HG02571 (cell line): ENCODE measurements at regions not wholly inside any gene's neighbourhood (a gene's known extent, or its start where the extent isn't known, plus 50 kb on each side); places are given as distances from the start of the nearest gene placed in this dataset.

Source experiments
- ATAC-seq: cut with Tn5 transposase; IDR thresholded peaks from one replicate; pipeline ENCODE4 v1.9.1; 2021; ENCODE audit warnings: mild to moderate bottlenecking, moderate library complexity; ENCODE audit not compliant: unreplicated experiment

DNA sequence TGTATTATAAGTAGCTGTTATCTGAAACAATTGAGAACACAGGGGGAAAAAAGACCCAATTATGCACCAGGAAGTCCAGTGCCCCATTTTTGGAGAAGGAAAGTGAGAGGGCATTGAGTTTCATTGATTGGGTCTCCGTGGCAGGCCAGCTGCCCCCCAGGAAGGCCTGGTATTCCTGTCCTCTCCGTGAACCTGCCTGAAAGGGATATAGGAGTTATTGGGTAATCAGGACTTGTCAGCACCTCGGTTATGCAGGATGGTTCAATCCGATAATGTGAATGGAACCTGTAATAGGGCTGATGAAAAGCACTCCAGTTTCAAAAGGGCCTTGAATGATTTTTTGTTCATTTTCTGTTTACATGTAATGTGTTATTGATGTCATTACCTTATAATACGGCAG lies 122.0 kb upstream of the RARB start:
- ATAC-seq = no peak

DNA sequence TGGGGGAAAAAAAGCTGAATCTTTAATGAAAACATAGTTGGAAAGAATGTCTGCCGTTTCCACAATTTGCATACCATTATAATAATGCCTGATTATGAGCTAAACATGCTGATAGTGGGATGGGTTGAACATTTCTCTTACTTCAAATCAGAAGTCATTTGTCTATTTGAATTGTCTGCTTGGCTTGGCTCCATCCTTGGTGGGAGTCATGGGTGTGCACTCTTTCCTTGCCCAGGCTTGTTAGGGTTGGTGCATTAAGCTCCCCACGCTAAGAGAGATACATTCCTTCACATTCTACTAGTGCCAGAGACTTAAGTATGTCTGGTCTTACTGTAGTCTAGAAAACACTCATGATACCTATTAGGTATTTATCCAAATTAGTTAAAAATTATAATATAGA lies 121.4 kb upstream of the RARB start:
- ATAC-seq = no peak

DNA sequence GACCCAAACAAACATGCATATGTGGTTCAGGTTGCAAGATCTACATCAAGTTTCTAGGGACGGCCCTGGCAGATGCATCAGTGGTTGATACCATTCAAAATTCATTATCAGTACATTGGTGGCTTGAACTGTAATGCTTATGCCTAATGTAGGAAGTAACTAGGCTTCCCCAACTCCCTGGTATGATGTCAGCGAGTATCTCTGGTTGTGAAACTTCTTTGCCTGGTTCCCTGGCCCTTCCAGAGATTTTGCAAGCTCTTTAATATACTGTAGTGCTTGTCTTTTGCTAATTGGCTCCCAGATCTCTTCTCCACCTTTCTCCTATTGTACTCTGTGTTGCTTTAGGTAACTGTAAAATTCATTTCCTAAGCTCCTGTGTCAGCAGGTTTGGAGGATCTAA lies 114.8 kb upstream of the RARB start:
- ATAC-seq = no peak

DNA sequence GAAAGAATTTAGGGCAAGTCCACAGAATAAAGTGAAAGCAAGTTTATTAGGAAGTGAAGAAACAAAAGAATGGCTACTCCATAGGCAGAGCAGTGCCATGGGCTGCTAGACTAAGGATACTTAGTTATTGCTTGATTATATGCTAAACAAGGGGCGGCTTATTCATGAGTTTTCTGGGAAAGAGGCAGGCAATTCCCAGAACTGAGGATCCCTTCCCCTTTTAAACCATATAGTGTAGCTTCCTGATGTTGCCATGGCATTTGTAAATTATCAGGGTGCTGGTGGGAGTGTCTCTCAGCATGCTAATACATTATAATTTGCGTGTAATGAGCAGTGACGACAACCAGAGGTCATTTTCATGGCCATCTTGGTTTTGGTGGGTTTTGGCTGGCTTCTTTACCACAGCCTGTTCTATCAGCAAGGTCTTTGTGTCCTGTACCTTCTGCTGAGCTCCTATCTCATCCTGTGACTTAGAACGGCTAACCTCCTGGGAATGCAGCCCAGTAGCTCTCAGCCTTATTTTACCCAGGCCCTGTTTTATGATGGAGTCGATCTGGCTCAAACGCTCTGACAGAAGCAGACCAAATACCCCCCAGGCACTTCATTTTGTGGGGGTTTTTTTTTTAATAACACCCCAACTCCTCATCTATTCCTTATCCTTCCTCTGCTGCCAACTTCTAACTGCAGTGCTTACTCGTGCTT lies 103.0 kb upstream of the RARB start:
- ATAC-seq = no peak

DNA sequence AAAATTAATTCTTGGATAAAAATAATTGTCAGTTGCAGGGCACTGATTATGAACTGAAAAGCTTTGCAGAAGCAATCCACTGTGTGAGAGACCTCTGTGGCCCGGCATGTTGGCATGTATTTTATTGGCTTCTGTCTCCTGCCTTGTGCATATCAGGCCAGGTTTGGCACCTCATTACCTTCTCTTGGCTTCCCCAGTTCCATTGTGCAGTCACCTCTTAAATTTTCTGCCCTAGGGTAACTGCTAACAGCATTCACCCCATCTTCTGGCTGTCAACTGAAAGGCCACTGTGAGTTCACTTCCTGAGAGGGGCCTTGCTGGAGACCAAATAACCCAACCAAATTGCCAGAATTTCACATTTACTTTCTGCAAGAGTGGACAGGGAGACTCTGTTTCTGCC lies 92.7 kb upstream of the RARB start:
- ATAC-seq = no peak

DNA sequence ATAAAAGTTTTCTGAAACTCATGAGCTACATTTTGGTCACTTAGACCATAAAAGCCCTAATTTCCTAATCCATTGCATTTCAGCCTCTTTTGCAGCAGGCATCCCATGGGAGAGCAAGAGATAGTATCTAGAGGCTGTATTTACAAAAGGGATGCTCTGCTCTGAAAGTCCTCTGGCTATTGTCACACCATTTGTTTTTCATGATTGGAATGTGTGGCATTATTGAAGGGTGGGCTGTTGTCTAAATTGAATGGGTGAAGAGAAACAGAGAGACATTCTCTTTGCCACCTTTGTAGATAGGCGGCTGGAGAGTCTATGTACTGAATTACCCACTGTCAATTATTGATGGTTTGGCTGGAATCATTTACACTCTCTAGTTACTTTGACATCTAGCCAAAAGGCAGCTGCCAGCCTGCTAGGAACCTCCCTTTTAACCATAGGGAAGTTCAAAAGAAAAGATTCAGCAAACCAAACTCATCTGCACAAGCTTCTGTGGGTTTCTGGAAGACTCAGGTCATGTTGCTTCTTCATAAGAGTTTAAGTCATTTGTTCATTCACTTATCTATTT lies 89.8 kb upstream of the RARB start:
- no peak for ATAC-seq

DNA sequence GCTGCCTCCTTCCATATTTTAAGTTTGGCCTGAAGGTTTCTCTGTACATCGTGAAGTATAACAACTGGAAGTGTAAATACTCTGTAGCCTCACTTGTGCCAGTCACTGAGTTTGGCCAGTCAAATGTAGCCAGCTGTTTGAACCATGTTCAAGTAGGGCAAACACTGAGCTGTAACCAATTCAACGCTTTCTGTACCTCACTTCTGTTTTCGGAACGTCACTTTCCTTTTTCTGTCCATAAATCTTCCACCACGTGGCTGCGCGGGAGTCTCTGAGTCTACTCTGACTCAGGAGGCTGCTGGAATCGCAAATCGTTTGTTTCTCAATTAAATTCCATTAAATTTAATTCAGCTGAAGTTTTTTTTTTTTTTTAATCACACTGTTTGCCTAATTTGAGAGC lies 88.8 kb upstream of the RARB start:
- ATAC-seq = no peak

DNA sequence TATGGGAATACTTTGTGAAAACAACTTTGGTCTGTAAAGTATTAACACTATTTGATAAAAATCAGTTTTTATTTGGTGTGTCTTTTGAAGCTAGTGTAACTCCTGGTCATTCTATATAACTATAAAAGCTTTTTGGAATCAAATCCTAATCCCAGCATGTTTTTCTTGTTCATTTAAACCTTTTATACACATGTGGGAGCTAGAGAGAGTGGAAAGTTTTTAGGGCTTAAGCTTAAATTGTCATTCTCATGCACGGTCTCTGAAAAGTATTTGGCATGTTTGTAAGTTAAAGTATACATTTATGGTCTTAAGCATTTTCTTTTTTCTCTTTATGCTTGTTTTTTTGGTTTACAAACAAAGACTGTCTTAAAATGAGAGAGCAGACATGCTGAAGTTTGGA lies 83.4 kb upstream of the RARB start:
- ATAC-seq = no peak

DNA sequence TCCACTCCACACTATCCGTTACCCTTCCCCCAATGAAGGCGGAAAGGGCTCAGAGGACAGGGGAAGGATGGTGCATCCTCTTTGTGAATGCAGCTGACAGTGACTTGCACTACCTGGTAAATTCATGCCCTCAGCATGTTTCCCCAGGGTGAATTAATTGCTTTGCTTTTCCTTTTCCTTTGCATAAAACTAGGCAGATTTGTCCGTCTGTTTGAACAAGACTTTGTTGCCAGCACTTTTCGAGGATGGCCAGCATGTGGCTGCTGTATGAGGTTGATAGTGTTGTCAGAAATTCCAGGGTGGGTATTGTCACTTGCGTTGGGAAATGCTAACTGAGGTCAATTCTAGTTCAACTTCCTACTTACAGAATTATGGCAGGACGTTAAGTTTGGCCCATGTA lies 79.0 kb upstream of the RARB start:
- ATAC-seq = no peak

DNA sequence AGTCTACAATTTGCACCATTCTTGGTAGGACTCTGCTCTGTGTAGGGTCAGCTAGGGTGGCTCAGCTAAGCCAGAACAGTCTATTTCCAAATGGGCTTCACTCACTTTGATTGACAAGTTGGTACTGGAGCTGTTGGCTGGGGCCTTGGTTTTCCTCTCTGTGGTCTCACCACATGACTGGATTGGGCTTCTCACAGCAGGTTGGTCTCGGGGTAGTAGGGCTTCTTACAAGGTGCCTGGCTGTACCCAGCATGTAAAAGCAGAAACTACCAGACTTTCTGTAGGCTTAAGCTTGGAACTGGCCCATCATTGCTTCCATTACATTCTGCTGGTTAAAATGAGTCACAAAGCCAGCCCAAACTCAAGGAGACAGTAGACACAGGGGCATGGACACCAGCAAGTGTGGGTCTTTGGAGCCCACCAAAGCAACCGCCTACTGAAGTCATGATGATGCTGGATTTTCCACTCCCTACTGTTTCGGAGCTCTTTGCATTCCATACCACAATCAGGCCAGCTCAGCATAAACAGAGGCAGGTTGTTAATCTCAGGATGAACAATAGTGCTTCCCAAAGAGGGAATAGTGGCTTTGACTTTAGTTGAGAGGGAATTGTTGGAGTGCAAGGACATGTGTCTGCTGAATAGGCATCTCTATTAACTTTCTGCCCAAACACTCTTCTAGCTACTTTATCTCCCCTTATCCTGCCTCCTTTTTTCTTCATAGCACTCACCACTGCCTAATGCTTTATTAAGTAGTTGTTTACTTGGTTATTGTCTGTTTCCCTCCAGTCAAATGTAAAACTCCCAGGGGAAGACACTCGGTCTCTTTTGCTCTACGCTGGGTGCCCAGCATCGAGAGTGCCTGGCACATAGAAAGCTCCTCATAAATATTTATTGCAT lies 78.0 kb upstream of the RARB start:
- no peak for ATAC-seq

DNA sequence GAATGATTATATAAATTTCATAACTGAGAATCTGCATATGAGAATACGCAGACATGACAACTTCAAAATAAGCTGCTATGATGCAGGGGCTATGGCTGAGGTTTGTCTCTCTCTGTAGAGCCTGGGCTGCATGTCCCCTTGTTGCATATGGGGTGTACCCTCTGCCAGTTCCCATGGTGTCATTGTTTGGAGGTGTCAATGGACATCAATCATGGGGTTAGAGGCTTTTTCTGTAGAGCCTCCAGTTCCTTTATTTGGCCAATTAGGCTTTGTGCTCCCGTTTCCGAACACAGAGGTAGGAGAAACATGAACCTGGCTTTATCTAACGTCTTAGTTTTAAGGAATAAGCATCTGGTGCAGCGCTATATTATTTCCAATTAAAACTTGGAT lies 77.3 kb upstream of the RARB start:
- ATAC-seq = no peak

DNA sequence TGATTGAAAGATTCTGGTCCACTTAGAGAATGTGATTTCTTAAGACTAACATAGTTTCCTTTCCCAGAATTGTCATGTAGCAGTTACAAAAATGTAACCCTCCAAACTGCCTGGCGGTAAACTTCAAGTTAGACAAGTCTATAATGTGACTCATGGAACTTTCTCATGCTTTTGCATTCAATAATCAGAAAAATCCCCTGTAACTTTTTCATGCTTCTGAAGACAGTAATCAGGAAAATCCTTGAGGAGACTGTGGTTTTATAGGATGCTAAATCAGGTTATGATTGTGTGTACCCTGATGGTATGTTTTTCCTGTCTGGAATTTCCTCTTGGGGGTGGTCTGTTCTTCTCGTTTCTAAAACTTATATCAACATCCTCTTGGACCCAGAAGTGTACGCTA lies 74.0 kb upstream of the RARB start:
- ATAC-seq = no peak

DNA sequence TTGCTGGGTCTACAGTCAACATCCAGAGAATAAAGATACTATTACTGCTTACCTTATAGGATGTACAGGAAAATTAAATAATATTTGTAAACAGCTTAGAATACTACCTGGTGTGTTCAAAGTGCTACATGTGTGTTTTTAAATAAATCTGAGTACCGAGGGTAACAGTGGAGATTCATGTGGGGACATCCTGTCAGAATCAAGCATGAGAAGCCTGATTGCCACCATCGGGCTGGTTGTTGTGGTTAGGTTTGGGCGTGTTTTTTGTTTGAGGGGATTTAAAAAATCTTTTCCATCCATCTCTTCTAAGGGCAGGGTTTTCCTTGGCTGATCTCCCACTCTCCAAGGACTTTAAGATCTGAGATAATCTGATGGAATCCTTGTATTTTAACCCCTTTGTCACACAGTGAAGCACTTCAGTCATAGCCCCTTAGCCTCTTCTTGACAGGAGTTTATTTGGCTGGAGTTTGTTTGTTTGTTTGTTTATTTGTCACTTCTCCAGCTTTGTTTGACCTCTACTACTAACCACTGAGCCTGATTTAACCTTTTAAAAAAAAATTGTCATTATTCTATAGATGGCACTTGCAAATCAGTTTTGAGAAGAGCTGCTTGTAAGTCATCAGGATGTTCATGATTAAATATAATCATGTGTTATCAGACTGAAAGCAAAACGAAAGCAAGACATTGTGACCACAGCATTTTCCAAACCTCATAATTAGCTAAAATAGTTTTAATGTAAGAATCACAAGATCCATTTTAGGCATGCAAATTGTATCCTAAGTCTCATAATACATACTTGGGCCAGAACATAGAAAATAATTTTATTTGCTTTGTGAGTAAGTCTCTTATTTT lies 72.8 kb upstream of the RARB start:
- no peak for ATAC-seq

DNA sequence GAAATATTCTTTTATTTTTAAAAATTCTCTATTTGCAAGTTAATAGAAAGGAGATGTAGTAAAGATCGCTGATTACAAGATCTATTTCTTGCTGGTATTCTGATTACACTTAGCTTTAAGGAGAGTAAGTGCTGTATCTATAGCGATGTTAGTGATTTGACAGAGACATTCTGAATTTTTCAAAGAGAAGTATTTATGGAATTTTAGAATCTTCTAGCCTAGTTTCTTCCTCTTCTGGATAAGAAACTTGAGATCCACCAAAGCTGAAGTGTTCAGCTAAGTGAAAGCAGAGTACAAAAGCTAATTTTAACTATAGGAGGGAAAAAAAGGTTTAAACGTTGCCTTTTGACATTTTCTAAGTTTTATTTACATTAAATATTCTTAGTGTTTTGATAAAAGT lies 72.1 kb upstream of the RARB start:
- no peak for ATAC-seq

DNA sequence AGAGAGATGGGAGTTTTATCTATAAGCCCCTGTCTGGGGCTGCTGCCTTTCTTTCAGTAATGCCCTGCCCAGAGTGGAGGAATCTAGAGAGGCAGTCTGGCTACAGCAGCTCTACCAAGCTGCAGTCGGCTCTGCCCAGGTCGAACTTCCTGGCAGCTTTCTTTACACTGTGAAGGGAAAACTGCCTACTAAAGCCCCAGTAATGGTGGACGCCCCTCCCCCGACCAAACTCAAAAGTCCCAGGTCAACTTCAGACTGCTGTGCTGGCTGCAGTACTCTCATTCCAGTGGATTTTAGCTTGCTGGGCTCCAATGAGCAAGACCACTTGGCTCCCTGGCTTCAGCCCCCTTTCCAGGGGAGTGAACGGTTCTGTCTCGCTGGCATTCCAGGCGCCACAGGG lies 65.9 kb upstream of the RARB start:
- no peak for ATAC-seq

DNA sequence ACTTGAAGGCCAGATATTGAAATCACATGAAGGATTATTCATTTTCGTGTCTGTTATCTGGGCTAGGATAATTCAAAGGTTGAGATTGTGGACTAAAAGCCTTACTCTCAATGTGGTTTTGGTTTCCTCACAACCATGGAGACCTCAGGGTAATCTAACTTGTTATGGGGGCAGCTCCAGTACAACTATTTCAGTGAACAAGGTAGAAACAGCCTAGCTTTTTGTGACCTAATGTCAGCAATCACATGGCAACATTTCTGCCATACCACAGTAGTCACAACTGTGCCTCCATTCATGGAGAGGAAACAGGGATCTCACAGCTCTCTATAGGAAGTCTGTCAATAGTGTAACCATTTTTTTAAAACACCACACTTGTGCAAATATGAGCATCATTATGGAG lies 62.4 kb upstream of the RARB start:
- no peak for ATAC-seq

DNA sequence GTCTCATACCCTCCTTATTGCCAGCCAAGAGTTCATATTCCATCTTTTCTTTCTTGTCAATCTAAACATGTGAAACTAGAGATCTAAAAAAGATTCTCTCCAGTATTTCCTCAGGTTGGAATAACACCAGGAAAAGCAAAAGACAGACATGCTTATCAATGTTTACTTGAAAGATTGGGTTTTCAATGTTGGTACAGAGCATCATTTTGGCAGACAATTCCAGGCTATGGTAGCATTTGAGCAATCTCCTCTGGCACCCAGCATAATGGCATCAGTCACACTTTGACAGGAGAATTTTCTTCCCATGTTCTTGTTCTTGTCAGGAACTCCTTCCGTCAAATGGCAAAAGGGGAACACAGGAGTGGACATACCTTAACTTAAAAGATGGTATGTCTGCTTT lies 61.0 kb upstream of the RARB start:
- no peak for ATAC-seq

DNA sequence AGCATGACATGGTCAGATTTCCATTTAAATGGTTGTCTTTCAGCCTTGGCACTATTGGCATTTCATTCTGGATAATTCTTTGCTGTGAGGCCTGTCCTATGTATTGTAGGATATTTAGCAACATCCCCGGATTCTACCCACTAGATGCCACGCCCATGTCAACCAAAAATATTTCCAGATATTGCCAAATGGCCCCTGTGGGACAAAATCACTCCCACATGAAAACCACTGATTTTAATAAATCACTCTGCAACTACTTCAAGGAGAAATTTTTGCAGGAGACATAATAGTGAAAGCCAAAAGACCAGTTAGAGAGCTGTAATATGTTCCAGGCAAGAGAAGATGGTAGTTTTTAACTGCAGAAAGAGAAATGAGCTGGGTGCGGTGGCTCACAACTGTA lies 55.9 kb upstream of the RARB start:
- ATAC-seq = no peak

DNA sequence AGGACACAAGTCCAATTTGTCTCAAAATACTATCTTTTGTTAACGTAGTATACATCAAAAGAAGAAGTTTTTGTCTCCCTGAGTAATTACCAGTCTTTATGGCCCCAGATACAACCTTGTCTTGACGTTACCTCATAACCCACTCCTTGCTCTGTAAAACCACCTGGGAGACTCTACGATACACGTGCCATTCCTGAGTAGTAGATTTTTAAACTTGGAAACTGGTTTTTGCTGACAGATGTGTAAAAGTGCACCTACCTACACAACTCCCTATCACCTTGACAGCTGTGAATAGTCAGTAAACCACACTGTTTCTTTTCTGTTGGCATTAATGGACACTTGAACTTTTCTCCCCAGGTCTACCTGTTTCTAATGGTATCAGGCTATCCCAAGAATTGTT lies 51.7 kb upstream of the RARB start:
- ATAC-seq = no peak

DNA sequence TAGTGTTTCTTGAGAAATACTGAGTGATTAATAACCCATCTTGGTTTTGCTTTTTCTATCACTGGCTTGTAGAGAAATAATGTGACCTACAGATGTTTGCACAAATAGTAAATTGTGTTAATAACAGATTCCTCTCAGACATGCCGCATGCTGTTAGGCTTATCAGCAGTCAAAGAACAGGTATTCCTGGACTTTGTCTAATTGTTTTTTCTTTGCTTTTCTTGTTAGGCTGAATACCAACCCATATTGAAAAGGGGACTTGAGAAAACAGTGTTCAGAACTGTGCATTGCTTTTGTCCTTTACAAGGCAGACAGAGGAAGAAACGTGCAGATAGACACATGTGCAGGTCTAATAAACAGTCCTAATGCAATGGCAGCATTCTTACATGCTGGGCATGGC lies 51.0 kb upstream of the RARB start:
- ATAC-seq = no peak
